ENCODE measurements at regions not wholly inside any gene's neighbourhood (a gene's known extent, or its start where the extent isn't known, plus 50 kb on each side); places are given as distances from the start of the nearest gene placed in this dataset.

DNA sequence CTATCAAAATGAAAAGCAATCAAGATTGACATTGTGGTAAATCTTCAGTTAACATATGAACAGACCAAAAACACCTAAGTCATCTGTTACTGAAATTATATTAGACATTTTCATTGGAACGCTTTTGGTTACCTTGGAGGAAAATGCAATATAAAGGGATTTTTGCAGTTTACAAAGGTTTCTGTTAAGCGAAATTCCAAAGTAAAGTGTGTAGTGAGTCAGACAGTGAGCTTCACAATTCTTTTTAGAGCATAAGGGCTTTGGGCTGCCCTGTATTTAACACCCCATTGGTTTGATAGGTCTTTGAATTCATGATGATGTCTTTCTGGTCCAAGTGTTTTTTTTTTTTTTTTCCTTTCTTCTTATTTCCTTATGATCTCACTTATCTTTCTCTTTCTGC lies 462.8 kb downstream of the EDEM1 start:
- Mint-ChIP-seq H3K9me3 (peaks cover 6% of the 10 kb centered on the region), H3K4me3 (no peak overlapping the region), H3K27me3 (no peaks in the 10 kb centered on the region), H3K36me3 (no peaks in the 10 kb centered on the region), H3K27ac (no peak overlapping the region), H3K4me1 (no peaks in the 10 kb centered on the region)

DNA sequence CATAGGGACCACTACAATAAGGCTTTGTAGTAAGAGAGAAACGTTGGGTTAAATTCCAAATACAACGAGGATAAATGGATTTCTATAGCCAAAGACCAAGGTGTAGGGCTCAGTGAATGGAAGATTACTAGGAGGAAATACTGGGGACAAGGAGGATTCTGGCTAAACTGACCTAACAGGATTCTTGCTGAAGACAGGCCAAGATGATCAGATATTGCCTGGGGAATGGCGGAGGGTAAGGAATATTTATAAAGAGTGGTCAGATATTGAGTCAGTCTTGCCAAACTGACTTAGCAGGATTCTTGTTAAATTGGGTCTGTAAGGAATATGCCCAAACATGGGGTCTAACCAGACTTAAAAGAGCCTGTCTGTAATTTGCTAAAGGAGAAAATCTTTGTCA lies 463.8 kb downstream of the EDEM1 start:
- H3K27me3 Mint-ChIP-seq: no peaks in the 10 kb centered on the region
- no peak overlapping the region for H3K4me3 Mint-ChIP-seq
- no peak overlapping the region for H3K27ac Mint-ChIP-seq
- peaks cover 11% of the 10 kb centered on the region for H3K9me3 Mint-ChIP-seq
- H3K4me1 Mint-ChIP-seq: no peaks in the 10 kb centered on the region
- H3K36me3 Mint-ChIP-seq: no peaks in the 10 kb centered on the region

GRCh38 chr3:5653426-5654143 lies 466.1 kb downstream of the EDEM1 start:
- Mint-ChIP-seq H3K4me3 (no peak overlapping the region), H3K9me3 (peaks cover 17% of the 10 kb centered on the region), H3K27me3 (no peaks in the 10 kb centered on the region), H3K27ac (no peak overlapping the region), H3K36me3 (no peaks in the 10 kb centered on the region), H3K4me1 (no peaks in the 10 kb centered on the region)

- no peaks in the 10 kb centered on the region for H3K36me3 Mint-ChIP-seq
- H3K27me3 Mint-ChIP-seq: no peaks in the 10 kb centered on the region
- peaks cover 11% of the 10 kb centered on the region for H3K9me3 Mint-ChIP-seq
- H3K27ac Mint-ChIP-seq: no peak overlapping the region
- H3K4me1 Mint-ChIP-seq: no peaks in the 10 kb centered on the region
- no peak overlapping the region for H3K4me3 Mint-ChIP-seq
These were observed 469.6 kb downstream of the EDEM1 start for GRCh38 chr3:5657106-5657505.

DNA sequence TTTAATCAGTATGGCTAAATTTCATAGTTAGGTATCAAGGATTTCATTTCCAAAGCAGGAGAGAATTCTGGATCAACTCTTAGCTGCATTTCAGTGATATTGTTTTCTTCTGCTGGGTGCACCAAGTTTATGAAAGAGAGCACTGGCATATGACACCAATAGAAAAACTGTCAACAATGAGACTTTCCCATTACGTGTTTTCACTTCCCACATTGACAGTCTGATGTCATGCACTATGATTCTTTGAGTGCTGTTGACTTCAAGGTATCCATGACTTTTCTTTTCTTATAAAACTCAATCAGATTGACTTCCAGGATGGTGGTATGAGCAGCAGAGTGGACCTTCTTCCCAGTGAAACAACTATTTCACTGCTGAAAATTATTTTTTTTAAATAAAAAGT lies 476.1 kb downstream of the EDEM1 start:
- no peak overlapping the region for H3K27ac Mint-ChIP-seq
- H3K27me3 Mint-ChIP-seq: no peaks in the 10 kb centered on the region
- no peaks in the 10 kb centered on the region for H3K4me1 Mint-ChIP-seq
- H3K9me3 Mint-ChIP-seq: peaks cover 7% of the 10 kb centered on the region
- no peaks in the 10 kb centered on the region for H3K36me3 Mint-ChIP-seq
- no peak overlapping the region for H3K4me3 Mint-ChIP-seq

GRCh38 chr3:5666455-5666854 lies 478.9 kb downstream of the EDEM1 start:
- Mint-ChIP-seq H3K9me3 (peaks cover 7% of the 10 kb centered on the region), H3K27ac (no peak overlapping the region), H3K4me3 (no peak overlapping the region), H3K4me1 (no peaks in the 10 kb centered on the region), H3K27me3 (no peaks in the 10 kb centered on the region), H3K36me3 (no peaks in the 10 kb centered on the region)

DNA sequence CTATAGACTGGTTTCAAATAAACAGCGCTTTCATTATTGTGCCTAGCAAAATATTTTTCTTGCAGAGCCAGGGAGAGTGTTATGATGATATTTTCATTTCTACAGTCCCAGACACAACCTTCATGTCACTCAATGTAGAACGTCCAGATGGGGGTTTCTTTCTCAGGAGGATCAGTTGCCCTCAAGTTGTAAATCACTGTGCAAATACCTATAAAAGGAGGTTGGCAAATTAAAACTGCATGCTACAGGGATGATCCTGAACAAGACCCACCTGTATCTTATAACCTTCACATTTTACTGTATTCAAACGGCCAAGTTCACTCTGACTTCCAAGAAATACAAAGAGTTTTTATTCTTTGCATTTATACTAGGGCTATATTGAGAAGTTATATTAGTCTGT lies 486.0 kb downstream of the EDEM1 start:
- H3K4me1 Mint-ChIP-seq: no peaks in the 10 kb centered on the region
- H3K4me3 Mint-ChIP-seq: no peak overlapping the region
- H3K27ac Mint-ChIP-seq: no peak overlapping the region
- H3K9me3 Mint-ChIP-seq: peaks cover 16% of the 10 kb centered on the region
- H3K36me3 Mint-ChIP-seq: no peaks in the 10 kb centered on the region
- H3K27me3 Mint-ChIP-seq: no peaks in the 10 kb centered on the region

DNA sequence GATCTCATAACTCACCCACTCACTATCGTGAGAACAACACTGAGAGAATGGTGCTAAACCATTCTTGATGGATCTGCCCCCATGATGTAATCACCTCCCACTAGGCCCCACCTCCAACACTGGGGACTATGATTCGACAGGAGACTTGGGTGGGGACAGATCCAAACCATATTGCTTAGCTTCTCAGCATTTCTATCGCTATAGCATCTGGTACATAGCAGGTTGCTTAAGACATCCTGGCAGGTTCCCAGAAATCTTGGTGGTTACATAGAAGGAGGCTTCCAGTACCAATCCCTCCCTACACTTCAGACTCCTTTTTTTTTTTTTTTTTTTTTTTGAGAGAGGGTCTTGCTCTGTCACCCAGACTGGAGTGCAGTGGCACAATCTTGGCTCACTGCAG lies 487.8 kb downstream of the EDEM1 start:
- no peaks in the 10 kb centered on the region for H3K27me3 Mint-ChIP-seq

DNA sequence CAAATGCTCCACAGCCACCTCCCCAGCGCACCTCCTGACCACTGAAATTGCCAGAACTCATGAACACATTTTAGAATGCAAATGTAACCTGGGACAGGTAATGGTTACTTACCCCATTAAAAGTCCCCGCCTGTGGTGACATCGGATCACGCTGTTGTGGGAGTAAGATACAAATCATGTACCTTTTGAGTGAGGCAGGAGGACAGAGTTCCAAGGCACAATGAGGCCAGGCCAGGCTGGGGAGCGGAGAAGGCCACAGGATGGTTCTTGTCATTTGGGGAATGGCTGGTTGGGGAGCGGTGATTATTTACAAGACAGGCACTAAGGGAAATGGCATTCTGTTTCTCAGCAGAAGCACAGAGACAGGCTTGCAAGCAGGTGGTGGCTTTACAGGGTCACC lies 490.0 kb downstream of the EDEM1 start:
- Mint-ChIP-seq H3K27me3 (no peaks in the 10 kb centered on the region), H3K4me1 (no peaks in the 10 kb centered on the region), H3K36me3 (no peaks in the 10 kb centered on the region), H3K4me3 (no peak overlapping the region), H3K9me3 (peaks cover 16% of the 10 kb centered on the region), H3K27ac (no peak overlapping the region)

More for the DNA sequence above, 487.8 kb downstream of the EDEM1 start:
- H3K9me3 Mint-ChIP-seq: peaks cover 16% of the 10 kb centered on the region
- H3K4me3 Mint-ChIP-seq: no peak overlapping the region
- H3K4me1 Mint-ChIP-seq: no peaks in the 10 kb centered on the region
- no peak overlapping the region for H3K27ac Mint-ChIP-seq
- no peaks in the 10 kb centered on the region for H3K36me3 Mint-ChIP-seq

GRCh38 chr3:5678248-5678647 lies 490.7 kb downstream of the EDEM1 start:
- no peaks in the 10 kb centered on the region for H3K36me3 Mint-ChIP-seq
- H3K27ac Mint-ChIP-seq: no peak overlapping the region
- peaks cover 1% of the 10 kb centered on the region for H3K27me3 Mint-ChIP-seq
- H3K4me3 Mint-ChIP-seq: no peak overlapping the region
- no peaks in the 10 kb centered on the region for H3K4me1 Mint-ChIP-seq
- H3K9me3 Mint-ChIP-seq: peaks cover 16% of the 10 kb centered on the region

- Mint-ChIP-seq H3K4me1 (no peaks in the 10 kb centered on the region), H3K27me3 (peaks cover 1% of the 10 kb centered on the region), H3K9me3 (peaks cover 20% of the 10 kb centered on the region), H3K27ac (no peak overlapping the region), H3K36me3 (no peaks in the 10 kb centered on the region), H3K4me3 (no peak overlapping the region)
These were observed 491.3 kb downstream of the EDEM1 start for GRCh38 chr3:5678844-5679243.

- H3K27me3 Mint-ChIP-seq: peaks cover 3% of the 10 kb centered on the region
These were observed 499.7 kb downstream of the EDEM1 start for GRCh38 chr3:5687230-5687629.

DNA sequence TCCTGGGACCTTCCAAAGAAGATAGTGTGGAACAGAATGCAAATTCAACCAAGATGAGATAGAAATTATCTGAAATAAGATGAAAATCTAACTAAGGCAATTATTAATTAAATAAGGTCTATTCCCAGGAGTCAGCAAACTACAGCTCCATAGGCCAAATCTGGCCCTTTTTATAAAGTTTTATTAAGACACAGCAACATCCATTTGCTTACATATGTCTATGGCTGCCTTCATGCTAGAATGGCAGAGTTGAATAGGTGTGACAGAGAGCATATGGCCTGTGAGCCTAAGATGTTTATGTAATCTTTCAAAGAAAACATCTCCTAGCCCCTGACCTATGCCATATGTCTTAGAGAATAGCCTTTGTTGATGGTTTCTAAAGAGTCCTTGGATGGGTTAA lies 503.0 kb downstream of the EDEM1 start:
- H3K4me1 Mint-ChIP-seq: no peaks in the 10 kb centered on the region
- H3K9me3 Mint-ChIP-seq: peaks cover 32% of the 10 kb centered on the region

More at GRCh38 chr3:5687230-5687629, 499.7 kb downstream of the EDEM1 start:
- Mint-ChIP-seq H3K4me3 (no peak overlapping the region), H3K36me3 (no peaks in the 10 kb centered on the region), H3K27ac (no peak overlapping the region), H3K9me3 (peaks cover 35% of the 10 kb centered on the region), H3K4me1 (no peaks in the 10 kb centered on the region)

DNA sequence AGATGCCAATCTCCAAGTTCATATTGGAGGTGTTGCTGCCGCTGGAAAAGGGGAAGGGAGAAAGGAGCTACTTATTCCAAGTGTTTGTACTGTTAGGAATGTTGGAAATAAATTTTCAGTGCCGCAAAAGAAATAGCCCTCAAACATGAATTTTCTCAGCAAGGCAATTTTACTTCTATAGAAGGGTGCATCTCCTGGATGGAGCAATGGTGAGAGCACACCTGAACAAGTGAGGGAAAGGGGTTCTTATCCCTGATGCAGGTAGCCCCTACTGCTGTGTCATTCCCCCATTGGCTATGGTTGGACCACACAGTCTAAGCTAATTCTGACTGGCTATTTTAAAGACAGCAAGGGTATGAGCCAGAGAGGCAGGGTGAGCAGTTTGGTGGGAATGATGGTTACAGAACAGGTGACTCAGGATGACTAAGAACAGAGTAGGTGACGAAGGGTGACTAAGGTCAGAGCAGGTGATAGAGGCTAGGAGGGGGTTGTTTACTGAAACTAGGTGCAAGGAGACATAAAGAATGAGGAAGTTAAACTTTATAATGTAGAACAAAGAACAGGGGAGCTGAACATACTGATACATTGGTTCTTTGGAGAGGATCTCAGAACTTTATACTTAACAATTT lies 503.5 kb downstream of the EDEM1 start:
- no peak overlapping the region for H3K27ac Mint-ChIP-seq
- H3K4me3 Mint-ChIP-seq: no peak overlapping the region
- H3K27me3 Mint-ChIP-seq: peaks cover 1% of the 10 kb centered on the region
- H3K9me3 Mint-ChIP-seq: peaks cover 32% of the 10 kb centered on the region
- H3K4me1 Mint-ChIP-seq: no peaks in the 10 kb centered on the region
- H3K36me3 Mint-ChIP-seq: no peaks in the 10 kb centered on the region

More for the DNA sequence above, 503.0 kb downstream of the EDEM1 start:
- no peaks in the 10 kb centered on the region for H3K36me3 Mint-ChIP-seq
- H3K4me3 Mint-ChIP-seq: no peak overlapping the region
- peaks cover 1% of the 10 kb centered on the region for H3K27me3 Mint-ChIP-seq
- H3K27ac Mint-ChIP-seq: no peak overlapping the region

DNA sequence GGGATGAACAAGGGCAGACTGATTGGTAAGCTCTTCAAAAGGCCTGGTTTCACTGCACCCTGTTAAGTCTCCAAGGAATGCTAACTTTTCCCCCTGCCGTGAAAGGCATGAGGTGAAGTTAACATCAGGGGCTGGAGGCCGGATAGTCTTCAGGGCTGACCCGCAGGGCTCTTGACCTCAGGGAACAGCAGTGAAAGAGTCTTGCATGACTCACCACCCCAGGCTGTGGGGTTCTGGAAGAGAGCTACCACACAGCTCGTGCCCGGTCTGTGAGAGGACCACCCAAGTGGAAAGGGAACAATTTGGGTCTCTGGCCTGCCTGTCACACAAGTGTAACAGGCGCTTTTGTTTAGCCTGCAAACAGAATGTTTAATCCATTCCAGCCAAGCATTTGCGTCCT lies 504.9 kb downstream of the EDEM1 start:
- Mint-ChIP-seq H3K9me3 (peaks cover 24% of the 10 kb centered on the region), H3K4me1 (no peaks in the 10 kb centered on the region), H3K27me3 (peaks cover 1% of the 10 kb centered on the region), H3K4me3 (no peak overlapping the region), H3K27ac (no peak overlapping the region), H3K36me3 (no peaks in the 10 kb centered on the region)

DNA sequence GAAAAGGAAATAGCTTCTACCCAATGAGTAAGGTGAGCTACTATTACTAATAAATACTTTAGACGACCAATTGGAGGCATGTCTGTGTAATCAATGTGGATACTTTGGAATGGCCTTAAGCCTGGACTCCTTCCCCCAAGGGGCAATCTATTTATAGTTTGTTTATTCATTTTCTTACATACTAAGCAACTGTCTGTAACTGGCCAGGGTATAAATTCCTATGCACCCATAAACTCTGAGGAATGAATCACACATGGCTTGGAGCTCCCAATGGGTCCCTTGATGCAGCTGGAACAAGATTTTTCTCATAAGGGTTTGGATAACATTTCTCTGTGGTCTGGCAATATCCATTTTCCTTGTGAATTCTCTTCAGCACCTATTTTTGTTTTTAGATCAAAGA lies 506.8 kb downstream of the EDEM1 start:
- H3K4me3 Mint-ChIP-seq: no peak overlapping the region

More for the DNA sequence above, 506.8 kb downstream of the EDEM1 start:
- Mint-ChIP-seq H3K4me1 (no peaks in the 10 kb centered on the region), H3K9me3 (peaks cover 14% of the 10 kb centered on the region), H3K27me3 (peaks cover 4% of the 10 kb centered on the region), H3K36me3 (no peaks in the 10 kb centered on the region), H3K27ac (no peak overlapping the region)
